ENCODE measurements at regions not wholly inside any gene's neighbourhood (a gene's known extent, or its start where the extent isn't known, plus 50 kb on each side); places are given as distances from the start of the nearest gene placed in this dataset.
A peak's percentile ranks its signal among the peaks of the same experiment; 100 is the strongest.

GRCh38 chr11:92758241-92758780 is 211.1 kb upstream of the MTNR1B start:
- H3K4me1 ChIP-seq (ENCODE audit: insufficient read depth, low read length), result peaks cover 42% of the 10 kb centered on the region
- ATAC-seq (ENCODE audit: insufficient read depth, low read depth) (no peak), DNase-seq (no peak)

GRCh38 chr11:92759571-92760214 is 209.8 kb upstream of the MTNR1B start:
- H3K27me3 ChIP-seq (ENCODE audit: insufficient read depth, low read length, poor library complexity), result no peaks in the 10 kb centered on the region
- H4K20me1 ChIP-seq (ENCODE audit: insufficient read depth, low read length), result no peaks in the 10 kb centered on the region

More at GRCh38 chr11:92758241-92758780, 211.1 kb upstream of the MTNR1B start:
- no peak overlapping the region for H3K4me3 ChIP-seq (ENCODE audit: low read depth in 1 of 2, low read length in 2 of 2)
- no peaks in the 10 kb centered on the region for H4K20me1 ChIP-seq (ENCODE audit: insufficient read depth, low read length)
- no peaks in the 10 kb centered on the region for H3K36me3 ChIP-seq (ENCODE audit: insufficient read depth, low read length)
- no peak for TF ChIP-seq EZH2 (IDR thresholded peaks at IDR 0.05; ENCODE audit: borderline replicate concordance, low read depth, low read length, severe bottlenecking)
- no peak for TF ChIP-seq CTCF (IDR thresholded peaks at IDR 0.05; ENCODE audit: borderline replicate concordance, extremely low read depth, low read length, poor library complexity, severe bottlenecking)
- no peaks in the 10 kb centered on the region for H3K79me2 ChIP-seq (ENCODE audit: insufficient read depth, low read length)
- H3K27me3 ChIP-seq (ENCODE audit: insufficient read depth, low read length, poor library complexity), result no peaks in the 10 kb centered on the region
- no peak overlapping the region for H3K4me2 ChIP-seq (ENCODE audit: insufficient read depth, low read length)
- H3K27ac ChIP-seq (ENCODE audit: low read length), result peak overlapping the region; percentile 97; the same call in 1 of the 2 replicates
- H3K9me3 ChIP-seq (ENCODE audit: insufficient read depth, low read length, severe bottlenecking), result no peaks in the 10 kb centered on the region
- no peak overlapping the region for H3K9ac ChIP-seq (ENCODE audit: low read depth, low read length)
- H2AFZ ChIP-seq (ENCODE audit: low read depth, low read length), result peak overlapping the region; percentile 29; the same call in 1 of the 2 replicates

GRCh38 chr11:92762121-92762540 is 207.3 kb upstream of the MTNR1B start:
- Histone ChIP-seq H3K27me3 (ENCODE audit: insufficient read depth, low read length, poor library complexity) (no peaks in the 10 kb centered on the region), H3K79me2 (ENCODE audit: insufficient read depth, low read length) (no peaks in the 10 kb centered on the region), H4K20me1 (ENCODE audit: insufficient read depth, low read length) (no peaks in the 10 kb centered on the region), H2AFZ (ENCODE audit: low read depth, low read length) (peak overlapping the region; percentile 65), H3K27ac (ENCODE audit: low read length) (peak overlapping the region; percentile 97), H3K4me2 (ENCODE audit: insufficient read depth, low read length) (peak overlapping the region; percentile 38), H3K9ac (ENCODE audit: low read depth, low read length) (peak overlapping the region; percentile 53), H3K9me3 (ENCODE audit: insufficient read depth, low read length, severe bottlenecking) (no peaks in the 10 kb centered on the region), H3K4me3 (ENCODE audit: low read depth in 1 of 2, low read length in 2 of 2) (peak overlapping the region in 1 of 2 experiments; percentile 12; a peak in 1 of 4 replicates), H3K4me1 (ENCODE audit: insufficient read depth, low read length) (peaks cover 78% of the 10 kb centered on the region), H3K36me3 (ENCODE audit: insufficient read depth, low read length) (no peaks in the 10 kb centered on the region)
- TF ChIP-seq CTCF (IDR thresholded peaks at IDR 0.05; ENCODE audit: borderline replicate concordance, extremely low read depth, low read length, poor library complexity, severe bottlenecking) (peak; percentile 60), EZH2 (IDR thresholded peaks at IDR 0.05; ENCODE audit: borderline replicate concordance, low read depth, low read length, severe bottlenecking) (no peak)
- ATAC-seq (ENCODE audit: insufficient read depth, low read depth) (peak; percentile 87), DNase-seq (peak; percentile 81)

More at GRCh38 chr11:92759571-92760214, 209.8 kb upstream of the MTNR1B start:
- H3K4me2 ChIP-seq (ENCODE audit: insufficient read depth, low read length), result no peak overlapping the region
- H3K36me3 ChIP-seq (ENCODE audit: insufficient read depth, low read length), result no peaks in the 10 kb centered on the region
- no peak overlapping the region for H3K4me3 ChIP-seq (ENCODE audit: low read depth in 1 of 2, low read length in 2 of 2)
- peaks cover 56% of the 10 kb centered on the region for H3K4me1 ChIP-seq (ENCODE audit: insufficient read depth, low read length)
- peak overlapping the region; percentile 6 for H2AFZ ChIP-seq (ENCODE audit: low read depth, low read length)
- ATAC-seq (ENCODE audit: insufficient read depth, low read depth), result no peak
- no peaks in the 10 kb centered on the region for H3K79me2 ChIP-seq (ENCODE audit: insufficient read depth, low read length)
- H3K27ac ChIP-seq (ENCODE audit: low read length), result peak overlapping the region; percentile 97
- H3K9ac ChIP-seq (ENCODE audit: low read depth, low read length), result no peak overlapping the region; the same call in 1 of the 2 replicates
- TF ChIP-seq CTCF (IDR thresholded peaks at IDR 0.05; ENCODE audit: borderline replicate concordance, extremely low read depth, low read length, poor library complexity, severe bottlenecking) (no peak), EZH2 (IDR thresholded peaks at IDR 0.05; ENCODE audit: borderline replicate concordance, low read depth, low read length, severe bottlenecking) (no peak)
- H3K9me3 ChIP-seq (ENCODE audit: insufficient read depth, low read length, severe bottlenecking), result no peaks in the 10 kb centered on the region
- DNase-seq, result no peak
